Tibial artery (tissue), 4 donors: ENCODE measurements at regions not wholly inside any gene's neighbourhood (a gene's known extent, or its start where the extent isn't known, plus 50 kb on each side); places are given as distances from the start of the nearest gene placed in this dataset.

Source experiments
- DNase-seq, 2 donors: peaks; one replicate each; pipeline ENCODE4 v3.0.0-alpha.2; 2019
- H3K27ac ChIP-seq, 2 donors: fragments of 200-600 bp; sonication (generic) in 1 of 2; 1 replicate in 1 of 2; 2 replicates in 1 of 2; pipeline ENCODE4 v1.5.1; 2018 to 2019; ENCODE audit warnings: mild to moderate bottlenecking in 1 of 2
- H3K27me3 ChIP-seq, 2 donors: fragments of 200-600 bp; sonication (generic) in 1 of 2; one replicate each; pipeline versions ENCODE4 v1.5.1 to v1.6.0; 2016 to 2019
- H3K36me3 ChIP-seq, 3 donors: fragments of 200-600 bp; sonication (generic) in 2 of 3; one replicate each; pipeline ENCODE4 v1.5.1; 2016 to 2019; ENCODE audit warnings: mild to moderate bottlenecking in 2 of 3
- H3K4me1 ChIP-seq, 4 donors: fragments of 200-600 bp; sonication (generic) in 2 of 4; 1 replicate in 3 of 4; 2 replicates in 1 of 4; pipeline ENCODE4 v1.5.1; 2016 to 2019
- H3K4me3 ChIP-seq, 2 donors: fragments of 200-600 bp; sonication (generic) in 1 of 2; 1 replicate in 1 of 2; 2 replicates in 1 of 2; pipeline ENCODE4 v1.5.1; 2018 to 2019; ENCODE audit warnings: mild to moderate bottlenecking in 2 of 2
- H3K9me3 ChIP-seq, 3 donors: fragments of 200-600 bp; sonication (generic) in 1 of 3; one replicate each; pipeline ENCODE4 v1.5.1; 2016 to 2019
- CTCF ChIP-seq, 2 experiments: fragments of 200-600 bp in 1 of 2; fragments of 450-650 bp in 1 of 2; IDR thresholded peaks; one replicate each; pipeline ENCODE4 v1.5.1; 2017 to 2019; ENCODE audit warnings: antibody characterized with exemption in 2 of 2, mild to moderate bottlenecking in 1 of 2, moderate library complexity in 1 of 2
- intact Hi-C: fragments of 100-400 bp; cut with DNase I; formaldehyde crosslinking; loops from one replicate; pipeline ENCODE4 v1.15.0; 2023; ENCODE audit warnings: low total_unique reads

- H3K36me3 ChIP-seq = no peaks in the 10 kb centered on the region
- TF ChIP-seq CTCF (IDR thresholded peaks at IDR 0.05) = no peak
- DNase-seq = no peak
- H3K9me3 ChIP-seq = no peaks in the 10 kb centered on the region
- intact Hi-C loops = no loop called here
- H3K4me1 ChIP-seq = no peaks in the 10 kb centered on the region
- no peaks in the 10 kb centered on the region for H3K27me3 ChIP-seq
- no peak overlapping the region for H3K27ac ChIP-seq
- H3K4me3 ChIP-seq = no peak overlapping the region
Measured at GRCh38 chr6:50120300-50120699, 70.6 kb upstream of the DEFB112 start.

GRCh38 chr6:50123688-50124087 lies 74.0 kb upstream of the DEFB112 start:
- Histone ChIP-seq H3K36me3 (no peaks in the 10 kb centered on the region), H3K9me3 (no peaks in the 10 kb centered on the region), H3K27ac (no peak overlapping the region), H3K4me1 (no peaks in the 10 kb centered on the region), H3K4me3 (no peak overlapping the region), H3K27me3 (no peaks in the 10 kb centered on the region)
- intact Hi-C loops = no loop called here
- TF ChIP-seq CTCF (IDR thresholded peaks at IDR 0.05) = no peak
- DNase-seq = no peak

GRCh38 chr6:50124572-50124971 lies 74.8 kb upstream of the DEFB112 start:
- Histone ChIP-seq H3K4me1 (no peaks in the 10 kb centered on the region), H3K9me3 (no peaks in the 10 kb centered on the region), H3K4me3 (no peak overlapping the region), H3K27me3 (no peaks in the 10 kb centered on the region), H3K36me3 (no peaks in the 10 kb centered on the region), H3K27ac (no peak overlapping the region)
- intact Hi-C loops = no loop called here
- no peak for TF ChIP-seq CTCF (IDR thresholded peaks at IDR 0.05)
- DNase-seq = no peak

GRCh38 chr6:50128420-50129005 lies 78.8 kb upstream of the DEFB112 start:
- DNase-seq = no peak
- peak; percentile 20 to 32 for TF ChIP-seq CTCF (IDR thresholded peaks at IDR 0.05)
- no peaks in the 10 kb centered on the region for H3K27me3 ChIP-seq
- H3K4me3 ChIP-seq = no peak overlapping the region
- intact Hi-C loops = no loop called here
- H3K9me3 ChIP-seq = no peaks in the 10 kb centered on the region
- no peaks in the 10 kb centered on the region for H3K36me3 ChIP-seq
- H3K4me1 ChIP-seq = no peaks in the 10 kb centered on the region
- no peak overlapping the region for H3K27ac ChIP-seq

- TF ChIP-seq CTCF (IDR thresholded peaks at IDR 0.05) = no peak
- Histone ChIP-seq H3K4me1 (no peaks in the 10 kb centered on the region), H3K27ac (no peak overlapping the region), H3K4me3 (no peak overlapping the region), H3K36me3 (no peaks in the 10 kb centered on the region), H3K27me3 (no peaks in the 10 kb centered on the region), H3K9me3 (no peaks in the 10 kb centered on the region)
- intact Hi-C loops = no loop called here
- DNase-seq = no peak
Measured at GRCh38 chr6:50135968-50136367, 86.2 kb upstream of the DEFB112 start.

GRCh38 chr6:50141100-50141499 lies 91.4 kb upstream of the DEFB112 start:
- no peak overlapping the region for H3K4me3 ChIP-seq
- DNase-seq = no peak
- no peaks in the 10 kb centered on the region for H3K27me3 ChIP-seq
- intact Hi-C loops = no loop called here
- no peaks in the 10 kb centered on the region for H3K36me3 ChIP-seq
- no peak for TF ChIP-seq CTCF (IDR thresholded peaks at IDR 0.05)
- H3K4me1 ChIP-seq = no peaks in the 10 kb centered on the region
- H3K9me3 ChIP-seq = no peaks in the 10 kb centered on the region
- no peak overlapping the region for H3K27ac ChIP-seq
